ENCODE measurements at regions not wholly inside any gene's neighbourhood (a gene's known extent, or its start where the extent isn't known, plus 50 kb on each side); places are given as distances from the start of the nearest gene placed in this dataset.

DNA sequence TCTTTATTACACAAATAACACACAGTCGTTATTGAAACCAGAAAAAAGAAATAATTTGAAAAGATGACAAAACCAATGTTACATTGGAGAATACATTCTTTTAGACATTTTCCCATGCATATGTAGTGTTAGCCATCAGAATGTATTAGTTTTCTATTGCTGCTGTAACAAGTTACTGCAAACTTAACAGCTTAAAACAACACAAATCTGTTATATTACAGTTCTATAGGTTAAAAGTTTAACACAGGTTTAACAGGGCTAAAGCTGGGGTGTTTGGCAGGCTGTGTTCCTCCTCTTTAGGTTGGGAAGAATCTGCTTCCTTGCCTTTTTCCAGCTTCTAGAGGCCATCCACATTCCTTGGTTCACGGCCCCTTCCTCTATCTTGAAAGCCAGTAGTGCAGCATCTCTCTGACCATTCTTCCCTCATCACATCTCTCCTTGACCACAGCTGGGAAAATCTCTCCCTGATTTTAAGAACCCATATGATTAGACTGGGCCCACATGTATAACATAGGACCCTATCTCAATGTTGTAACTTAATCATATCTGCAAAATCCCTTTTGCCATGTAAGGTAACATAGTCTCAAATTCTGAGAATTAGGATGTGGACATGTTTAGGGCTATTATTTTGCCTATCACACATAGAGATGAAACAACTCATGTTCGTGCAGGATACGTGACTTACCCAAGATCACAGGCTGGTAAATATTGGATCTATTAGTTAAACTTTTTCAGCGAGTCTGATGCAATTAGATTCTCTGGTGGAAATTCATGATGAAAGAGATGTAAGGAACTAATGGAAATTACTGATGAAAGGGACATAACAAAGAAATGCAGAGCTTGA is 145.4 kb upstream of the TMEM170B start:
- TF ChIP-seq GATA2 (IDR thresholded peaks at IDR 0.05; ENCODE audit: low read depth, low read length) (no peak), GATA3 (IDR thresholded peaks at IDR 0.05; ENCODE audit: low read depth, low read length) (no peak)

DNA sequence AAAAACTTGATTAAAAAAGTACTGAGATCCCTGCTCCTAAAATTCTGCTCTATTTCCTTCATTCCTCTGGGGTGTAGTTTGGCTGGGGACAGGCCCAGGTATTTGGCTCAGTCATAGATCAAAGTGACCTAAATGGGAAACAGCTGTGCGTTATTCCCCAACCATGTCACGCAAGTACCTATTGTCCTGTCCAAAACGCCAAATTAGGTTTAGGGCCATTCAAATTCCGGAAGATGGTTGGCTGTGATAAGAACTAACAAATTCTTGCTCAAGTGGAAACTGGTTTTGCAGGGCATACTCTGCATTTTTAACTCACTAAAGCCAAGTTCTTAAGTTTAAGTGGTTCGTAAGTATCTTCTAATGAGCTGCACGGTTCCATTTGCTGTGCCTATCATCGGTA is 147.6 kb upstream of the TMEM170B start:
- peak; percentile 44; the same call in 1 of the 2 replicates for TF ChIP-seq GATA2 (IDR thresholded peaks at IDR 0.05; ENCODE audit: low read depth, low read length)
- TF ChIP-seq GATA3 (IDR thresholded peaks at IDR 0.05; ENCODE audit: low read depth, low read length), result peak; percentile 45; the same call in 1 of the 2 replicates

DNA sequence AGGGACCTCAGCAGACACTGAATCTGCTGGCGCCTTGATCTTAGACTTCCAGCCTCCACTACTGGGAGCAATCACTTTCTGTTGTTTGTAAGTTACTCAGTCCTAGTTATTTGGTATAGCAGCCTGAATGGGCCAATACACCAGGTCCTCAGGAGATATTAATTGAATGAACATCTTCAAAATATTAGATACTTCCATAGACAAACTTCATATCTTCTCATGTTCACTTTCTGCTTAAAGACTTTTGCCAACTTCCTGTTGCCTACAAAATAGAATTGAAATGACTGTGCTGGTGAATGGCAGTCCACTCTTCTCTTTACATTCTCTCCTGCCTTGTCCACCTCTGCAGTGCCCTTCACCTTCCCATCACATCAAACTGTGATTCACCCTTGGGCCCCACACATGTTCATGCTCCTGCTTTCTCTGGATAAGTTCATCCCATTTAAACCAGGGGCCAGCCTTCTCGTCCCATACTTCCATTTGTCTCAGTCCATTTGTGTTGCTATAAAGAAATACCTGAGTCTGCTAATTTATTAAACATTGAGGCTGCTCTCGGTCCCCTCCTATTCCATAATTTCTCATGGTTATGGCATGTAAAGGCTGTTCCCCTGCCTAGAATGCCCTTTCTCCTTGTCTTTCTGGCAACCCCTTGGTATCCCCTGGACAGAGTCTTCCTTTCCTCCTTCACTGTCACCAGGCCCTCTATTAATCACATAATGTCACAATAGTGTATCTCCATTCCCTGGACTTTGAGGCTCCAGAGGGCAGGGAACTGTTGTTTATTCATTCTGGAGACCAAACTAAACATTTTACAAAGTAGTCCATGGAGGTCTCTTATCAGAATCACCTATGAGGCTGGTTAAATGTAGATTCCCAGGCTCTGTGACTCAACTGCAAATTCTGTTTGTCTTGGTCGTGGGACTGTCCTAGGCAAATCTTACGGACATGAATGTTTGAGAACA is 148.3 kb upstream of the TMEM170B start:
- no peak for TF ChIP-seq GATA2 (IDR thresholded peaks at IDR 0.05; ENCODE audit: low read depth, low read length)
- no peak for TF ChIP-seq GATA3 (IDR thresholded peaks at IDR 0.05; ENCODE audit: low read depth, low read length)

DNA sequence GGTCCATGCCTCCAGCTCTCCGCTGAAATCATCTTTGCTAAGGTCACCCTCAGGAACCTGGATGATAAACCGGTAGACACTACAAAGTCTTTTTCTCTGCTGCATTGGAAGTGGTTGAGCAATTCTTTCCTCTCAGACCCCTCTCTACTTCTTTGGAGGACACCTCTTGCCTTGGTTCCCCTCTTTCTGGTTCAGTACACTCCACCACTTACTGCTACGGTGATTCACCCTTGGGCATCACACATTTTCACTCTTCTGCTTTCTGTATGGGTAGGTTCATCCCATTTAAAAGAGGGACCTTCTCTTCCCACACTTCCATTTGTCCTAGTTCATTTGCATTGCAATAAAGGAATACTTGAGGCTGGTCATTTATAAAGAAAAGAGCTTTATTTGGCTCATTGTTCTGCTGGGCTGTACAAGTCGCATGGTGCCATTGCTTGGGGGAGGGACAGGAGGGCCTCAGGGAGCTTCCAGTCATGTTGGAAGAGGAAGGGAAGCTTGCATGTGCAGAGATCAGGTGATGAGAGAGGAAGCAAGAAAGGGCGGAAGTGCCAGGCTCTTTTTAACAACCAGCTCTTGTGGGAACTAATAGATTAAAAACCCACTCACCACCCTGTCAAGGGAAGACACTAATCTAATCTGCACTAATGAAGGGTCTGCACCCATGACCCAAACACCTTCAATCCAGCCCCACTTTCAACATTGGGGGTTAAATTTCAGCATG is 149.7 kb upstream of the TMEM170B start:
- TF ChIP-seq GATA3 (IDR thresholded peaks at IDR 0.05; ENCODE audit: low read depth, low read length) (no peak), GATA2 (IDR thresholded peaks at IDR 0.05; ENCODE audit: low read depth, low read length) (no peak)

DNA sequence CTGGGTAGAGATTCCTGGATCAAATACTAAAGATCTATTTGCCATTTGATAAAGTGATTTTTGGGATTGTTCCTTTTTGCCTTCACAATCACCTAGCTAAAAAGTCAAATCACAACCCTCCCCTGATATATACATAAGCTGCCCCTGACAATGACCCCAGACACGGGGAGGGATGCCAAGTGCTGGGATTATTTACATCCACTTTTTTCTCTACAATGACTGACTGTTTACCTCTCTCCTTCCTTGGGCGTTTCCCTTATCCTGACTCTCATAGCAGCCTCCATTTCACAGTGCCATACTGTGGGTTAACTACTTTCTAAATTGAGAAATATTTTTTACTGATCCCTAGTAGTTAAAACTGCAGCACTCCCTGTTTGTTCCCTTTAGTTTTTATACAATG is 150.8 kb upstream of the TMEM170B start:
- TF ChIP-seq GATA3 (IDR thresholded peaks at IDR 0.05; ENCODE audit: low read depth, low read length) (no peak), GATA2 (IDR thresholded peaks at IDR 0.05; ENCODE audit: low read depth, low read length) (no peak)

DNA sequence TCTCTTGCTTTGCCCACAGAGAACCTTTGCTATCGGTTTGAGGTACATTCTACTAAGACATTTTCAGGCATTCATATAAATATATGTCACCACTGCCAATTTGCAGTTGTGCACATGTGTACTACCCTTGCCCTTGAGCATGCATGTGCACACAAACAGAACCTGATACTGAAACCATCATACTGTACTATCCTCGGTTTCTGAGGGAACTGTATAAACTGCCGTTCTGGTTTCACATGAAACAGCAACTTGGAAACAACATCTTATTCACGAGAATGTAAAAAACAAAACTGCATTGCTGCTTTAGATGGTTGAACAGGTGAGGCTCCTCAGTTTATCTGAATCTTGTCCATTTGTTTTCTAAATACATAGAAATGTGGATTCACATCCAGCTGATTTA is 151.2 kb upstream of the TMEM170B start:
- TF ChIP-seq GATA2 (IDR thresholded peaks at IDR 0.05; ENCODE audit: low read depth, low read length) (no peak), GATA3 (IDR thresholded peaks at IDR 0.05; ENCODE audit: low read depth, low read length) (no peak)

DNA sequence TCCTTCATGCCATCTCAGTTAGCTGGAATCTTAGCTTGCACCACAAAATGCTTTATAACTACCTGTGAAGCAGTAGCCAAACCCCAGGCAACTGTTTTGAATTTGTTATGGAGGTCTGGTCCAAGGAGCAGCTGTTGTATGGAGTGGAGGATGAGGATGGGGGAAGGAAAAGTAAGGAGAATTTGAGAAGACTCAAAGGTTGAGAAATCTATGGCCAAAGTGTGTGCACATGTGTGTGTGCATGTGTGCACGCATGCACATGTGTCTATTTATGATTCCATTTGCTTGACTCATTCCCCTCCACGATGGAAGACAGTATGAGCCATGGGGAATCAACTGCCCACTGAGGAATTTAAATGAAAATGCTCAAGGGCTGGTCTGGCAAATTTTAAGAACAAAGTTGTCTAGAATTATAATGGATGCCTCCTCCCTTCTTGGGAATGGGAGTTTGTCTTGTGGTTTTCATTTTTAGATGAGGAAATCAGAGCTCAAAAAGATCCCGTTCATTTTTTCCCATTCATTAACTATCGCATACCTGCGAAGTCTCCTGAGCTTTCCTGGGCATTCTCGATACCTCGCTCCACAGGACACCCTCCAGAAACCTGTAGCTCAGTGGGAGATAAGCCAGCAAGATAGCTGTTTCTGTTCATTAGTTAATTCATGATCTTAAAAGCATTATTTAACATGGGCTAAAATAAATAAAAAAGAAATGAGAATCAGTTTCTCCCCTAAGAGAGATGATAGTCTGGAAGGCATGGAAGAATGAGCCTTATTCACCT is 152.3 kb upstream of the NEDD9 start:
- TF ChIP-seq GATA2 (IDR thresholded peaks at IDR 0.05; ENCODE audit: low read depth, low read length) (no peak), GATA3 (IDR thresholded peaks at IDR 0.05; ENCODE audit: low read depth, low read length) (no peak)

DNA sequence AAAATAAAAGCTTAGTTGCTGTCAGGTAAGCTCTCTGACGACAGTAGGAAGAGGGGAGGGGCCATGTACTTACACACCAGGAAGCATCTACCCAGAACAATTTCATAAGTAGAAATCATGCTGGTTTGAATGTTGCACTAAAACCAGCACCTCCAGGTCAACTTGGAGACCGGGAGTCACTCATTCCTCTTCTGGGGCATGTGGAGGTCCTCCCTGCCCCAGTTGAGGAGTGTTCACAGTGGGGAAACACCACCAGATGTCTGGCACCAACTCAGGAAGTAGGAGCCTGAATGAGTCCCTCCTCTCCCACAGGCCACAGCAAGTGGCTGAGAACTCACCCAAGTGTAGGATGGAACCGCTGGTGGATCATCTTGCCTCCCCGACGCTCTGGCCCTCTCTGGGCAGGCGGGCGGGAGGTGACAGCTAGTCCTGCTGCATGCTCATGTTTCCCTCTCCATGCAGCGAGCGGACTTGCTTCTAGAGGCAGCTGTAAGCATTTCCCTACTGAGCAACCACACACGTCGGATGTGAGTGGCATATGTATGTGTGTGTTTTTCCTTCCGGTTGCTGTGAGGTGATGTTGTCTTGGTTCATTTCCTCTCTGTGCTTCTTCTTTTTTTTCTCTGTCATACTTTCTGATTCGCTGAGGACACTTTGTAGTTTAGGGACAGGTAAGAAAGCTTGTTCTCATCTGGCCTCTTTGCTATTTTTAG is 149.5 kb upstream of the NEDD9 start:
- TF ChIP-seq GATA2 (IDR thresholded peaks at IDR 0.05; ENCODE audit: low read depth, low read length), result no peak
- TF ChIP-seq GATA3 (IDR thresholded peaks at IDR 0.05; ENCODE audit: low read depth, low read length), result no peak

DNA sequence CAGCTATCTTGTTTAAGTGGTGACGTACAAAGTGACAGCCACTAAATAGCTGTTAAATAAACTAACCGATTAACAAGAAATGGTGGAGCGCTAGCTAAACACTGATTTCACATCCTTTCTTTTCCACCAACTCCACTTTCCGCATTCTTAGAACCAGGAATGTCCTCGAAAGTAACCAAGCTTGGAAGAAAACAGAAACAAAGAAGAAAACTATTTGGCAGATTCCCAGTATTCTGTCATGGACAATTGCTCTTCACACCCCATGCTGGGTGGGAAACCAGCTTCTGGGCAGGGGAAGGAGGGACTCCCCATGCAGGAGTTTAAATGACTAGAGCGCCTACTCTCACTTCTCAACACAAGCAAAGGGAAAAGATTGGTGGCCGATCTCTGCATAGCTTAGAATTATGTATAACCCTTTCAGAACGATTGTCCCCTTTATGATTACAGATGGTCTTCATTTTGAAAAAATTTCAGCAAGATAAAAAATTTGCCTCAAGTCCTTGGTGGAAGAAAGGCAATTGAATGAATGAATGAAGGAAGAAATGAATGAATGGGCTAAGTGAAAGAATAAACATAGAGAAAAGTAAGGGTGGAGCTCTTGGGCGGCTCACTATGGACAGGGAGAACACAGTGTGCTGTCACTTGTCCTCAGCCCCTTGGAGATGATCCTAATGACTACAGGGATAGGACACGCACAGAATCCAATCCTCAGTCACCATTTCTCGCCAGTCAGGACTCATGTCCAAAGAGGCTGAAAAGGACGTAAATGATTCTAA is 148.7 kb upstream of the NEDD9 start:
- no peak for TF ChIP-seq GATA3 (IDR thresholded peaks at IDR 0.05; ENCODE audit: low read depth, low read length)
- TF ChIP-seq GATA2 (IDR thresholded peaks at IDR 0.05; ENCODE audit: low read depth, low read length), result no peak

DNA sequence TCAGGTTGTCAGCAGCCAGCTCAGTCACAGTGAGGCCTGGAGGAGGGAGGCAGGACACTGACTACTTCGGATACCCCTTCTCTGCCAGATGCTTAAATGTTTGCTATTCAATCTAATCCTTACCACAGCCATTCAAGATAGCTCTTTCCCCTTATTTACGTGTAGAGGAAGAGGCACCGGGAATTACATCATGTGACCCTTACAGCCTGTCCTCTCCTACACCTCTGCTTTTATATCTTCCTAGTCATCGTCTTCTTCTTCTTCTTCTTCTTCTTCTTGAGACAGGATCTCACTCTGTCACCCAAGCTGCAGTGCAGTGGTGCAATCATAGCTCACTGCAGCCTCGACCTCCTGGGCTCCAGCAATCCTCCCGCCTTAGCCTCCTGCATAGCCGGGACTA is 148.1 kb upstream of the NEDD9 start:
- no peak for TF ChIP-seq GATA3 (IDR thresholded peaks at IDR 0.05; ENCODE audit: low read depth, low read length)
- TF ChIP-seq GATA2 (IDR thresholded peaks at IDR 0.05; ENCODE audit: low read depth, low read length), result no peak

DNA sequence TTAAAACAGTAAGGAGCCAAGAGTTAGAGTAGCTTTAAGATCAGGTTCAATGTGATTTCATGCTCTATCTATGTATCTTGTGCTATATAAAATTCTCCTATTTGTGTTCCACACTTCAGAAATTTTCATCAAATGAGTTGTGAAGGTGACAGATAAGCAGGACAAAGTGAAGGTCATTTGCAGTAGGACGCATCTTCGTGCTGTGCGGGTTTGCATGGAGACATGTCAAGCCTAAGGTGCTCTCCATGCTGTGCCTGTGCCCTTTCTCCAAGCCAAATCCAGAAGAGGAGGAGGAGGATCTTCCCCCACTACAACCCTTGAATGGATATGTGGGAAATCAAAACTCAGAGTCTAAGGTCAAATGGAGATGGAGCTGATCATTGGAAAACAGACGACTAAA is 147.3 kb upstream of the NEDD9 start:
- no peak for TF ChIP-seq GATA3 (IDR thresholded peaks at IDR 0.05; ENCODE audit: low read depth, low read length)
- TF ChIP-seq GATA2 (IDR thresholded peaks at IDR 0.05; ENCODE audit: low read depth, low read length), result no peak

DNA sequence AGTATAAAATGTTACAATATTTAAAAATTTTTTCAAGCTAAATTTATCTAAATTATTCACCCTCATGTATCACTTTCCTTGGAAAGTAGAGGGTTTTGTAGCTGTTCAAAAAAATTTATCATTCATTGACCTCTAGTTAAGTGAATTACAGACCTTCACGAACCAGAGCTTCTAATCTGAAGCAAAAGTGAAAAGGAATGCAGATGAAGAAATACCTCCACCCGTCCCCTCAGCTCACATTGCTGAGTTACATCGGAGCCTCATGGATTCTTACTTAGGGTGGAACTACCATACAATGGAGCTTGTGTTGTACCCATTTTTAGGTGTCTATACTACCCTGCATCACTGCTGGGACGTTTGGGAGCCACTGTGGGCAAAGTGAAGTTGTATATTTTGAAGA is 146.2 kb upstream of the NEDD9 start:
- no peak for TF ChIP-seq GATA2 (IDR thresholded peaks at IDR 0.05; ENCODE audit: low read depth, low read length)
- TF ChIP-seq GATA3 (IDR thresholded peaks at IDR 0.05; ENCODE audit: low read depth, low read length), result no peak

Data from SH-SY5Y (cell line).